ENCODE measurements at regions not wholly inside any gene's neighbourhood (a gene's known extent, or its start where the extent isn't known, plus 50 kb on each side); places are given as distances from the start of the nearest gene placed in this dataset.

DNA sequence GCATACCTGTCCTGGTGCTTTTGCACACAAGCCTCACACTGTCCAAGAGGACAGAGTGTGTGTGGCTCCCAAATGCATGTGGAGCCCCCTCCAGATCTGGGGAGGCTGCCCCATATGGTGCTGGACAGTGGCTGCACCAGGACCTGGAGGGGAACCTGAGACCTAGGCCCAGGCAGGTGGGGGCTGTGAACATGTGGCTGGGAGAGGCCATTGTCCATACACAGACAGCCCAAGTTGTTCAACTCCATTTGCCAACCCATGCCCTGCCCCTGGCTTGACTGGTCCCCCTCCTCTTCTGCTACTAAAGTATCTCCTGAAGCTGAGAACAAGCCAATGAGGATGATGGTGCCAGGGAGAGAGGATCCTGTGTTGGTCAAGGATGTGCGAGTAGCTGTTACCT is 94.0 kb downstream of the ING1 start:
- no peak for DNase-seq (ENCODE audit: extremely low spot score)
- Histone ChIP-seq H3K27ac (replicated peaks in 1 of 4) (no peak overlapping the region), H3K4me1 (peaks cover 5 to 10% (median 7%) of the 10 kb centered on the region in 4 donors), H3K36me3 (no peaks in the 10 kb centered on the region), H3K27me3 (peaks cover 0 to 40% (median 12%) of the 10 kb centered on the region in 4 donors), H3K9me3 (no peaks in the 10 kb centered on the region), H3K4me3 (no peak overlapping the region)
- intact Hi-C loops (cut with DNase I), result no loop called here
- no peak for TF ChIP-seq CTCF (IDR thresholded peaks at IDR 0.05)
- TF ChIP-seq POLR2A (IDR thresholded peaks at IDR 0.05; ENCODE audit: low read depth), result no peak
- TF ChIP-seq POLR2AphosphoS5 (IDR thresholded peaks at IDR 0.05), result no peak
- TF ChIP-seq EP300 (IDR thresholded peaks at IDR 0.05), result no peak
- WGBS, result 92% methylated on average over 1 of the region's 1 CpG

- WGBS, result 58% methylated on average over 4 of the region's 4 CpGs
- H3K36me3 ChIP-seq, result no peaks in the 10 kb centered on the region
- no peaks in the 10 kb centered on the region for H3K9me3 ChIP-seq
- peaks cover 8 to 13% (median 10%) of the 10 kb centered on the region in 4 donors for H3K4me1 ChIP-seq
- intact Hi-C loops (cut with DNase I), result no loop called here
- H3K27me3 ChIP-seq, result peaks cover 0 to 45% (median 12%) of the 10 kb centered on the region in 4 donors
- TF ChIP-seq EP300 (IDR thresholded peaks at IDR 0.05) (no peak), CTCF (IDR thresholded peaks at IDR 0.05) (no peak), POLR2A (IDR thresholded peaks at IDR 0.05; ENCODE audit: low read depth) (no peak), POLR2AphosphoS5 (IDR thresholded peaks at IDR 0.05) (no peak)
- no peak for DNase-seq (ENCODE audit: extremely low spot score)
- no peak overlapping the region for H3K27ac ChIP-seq (replicated peaks in 1 of 4)
- H3K4me3 ChIP-seq, result no peak overlapping the region
Observed at GRCh38 chr13:110808138-110808537, 94.6 kb downstream of the ING1 start.

DNA sequence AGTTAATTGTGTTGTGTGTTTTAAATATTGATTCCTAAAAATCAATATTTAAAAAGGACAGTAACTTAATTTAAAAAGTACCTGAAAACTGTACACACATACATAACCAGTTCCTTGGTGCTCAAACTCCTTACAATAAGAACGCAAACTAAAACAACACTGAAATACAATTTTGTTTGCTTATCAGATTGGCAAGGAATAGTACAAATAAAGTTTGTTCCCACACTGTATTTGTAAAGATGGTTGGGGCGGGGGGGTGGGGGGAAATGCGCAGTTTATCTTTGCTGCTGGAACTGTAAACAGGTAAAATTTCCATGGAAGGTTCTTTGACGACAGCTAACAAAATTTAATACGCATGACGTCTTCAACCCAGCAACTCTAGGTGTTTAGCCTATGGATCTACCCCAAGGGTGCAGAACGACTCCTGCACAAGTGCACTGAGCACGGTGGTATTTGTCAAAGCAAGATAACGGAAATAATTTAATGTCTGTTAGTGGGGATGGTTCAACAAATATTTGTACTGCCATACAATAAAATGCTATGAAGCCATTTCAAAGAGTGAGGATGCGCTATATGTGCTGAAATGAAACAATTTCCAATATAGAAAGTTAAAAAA is 96.5 kb downstream of the ING1 start:
- TF ChIP-seq POLR2A (IDR thresholded peaks at IDR 0.05; ENCODE audit: low read depth), result no peak
- TF ChIP-seq POLR2AphosphoS5 (IDR thresholded peaks at IDR 0.05), result no peak
- TF ChIP-seq EP300 (IDR thresholded peaks at IDR 0.05), result no peak
- no peak for TF ChIP-seq CTCF (IDR thresholded peaks at IDR 0.05)
- intact Hi-C loops (cut with DNase I), result loop anchor here (10.0 kb wide), 2 partner anchors 85 to 355 kb away; no protein-coding TSS in a partner anchor
- WGBS, result 85% methylated on average over 10 of the region's 10 CpGs
- DNase-seq (ENCODE audit: extremely low spot score), result no peak
- H3K36me3 ChIP-seq, result no peaks in the 10 kb centered on the region
- H3K27ac ChIP-seq (replicated peaks in 1 of 4), result no peak overlapping the region
- peaks cover 0 to 50% (median 12%) of the 10 kb centered on the region in 4 donors for H3K27me3 ChIP-seq
- no peaks in the 10 kb centered on the region for H3K9me3 ChIP-seq
- peaks cover 8 to 13% (median 10%) of the 10 kb centered on the region in 4 donors for H3K4me1 ChIP-seq
- no peak overlapping the region for H3K4me3 ChIP-seq

- TF ChIP-seq EP300 (IDR thresholded peaks at IDR 0.05) (no peak), POLR2AphosphoS5 (IDR thresholded peaks at IDR 0.05) (no peak), CTCF (IDR thresholded peaks at IDR 0.05) (no peak), POLR2A (IDR thresholded peaks at IDR 0.05; ENCODE audit: low read depth) (no peak)
- Histone ChIP-seq H3K9me3 (no peaks in the 10 kb centered on the region), H3K27ac (replicated peaks in 1 of 4) (no peak overlapping the region), H3K27me3 (peaks cover 0 to 50% (median 12%) of the 10 kb centered on the region in 4 donors), H3K36me3 (no peaks in the 10 kb centered on the region), H3K4me1 (peaks cover 8 to 13% (median 10%) of the 10 kb centered on the region in 4 donors), H3K4me3 (no peak overlapping the region)
- DNase-seq (ENCODE audit: extremely low spot score), result no peak
- WGBS, result 74% methylated on average over 14 of the region's 16 CpGs
- intact Hi-C loops (cut with DNase I), result loop anchor here (10.0 kb wide), 2 partner anchors 86 to 356 kb away; no protein-coding TSS in a partner anchor
Observed at GRCh38 chr13:110811008-110811720, 97.7 kb downstream of the ING1 start.

Data from esophagus muscularis mucosa (tissue), 4 donors.